ENCODE measurements at regions not wholly inside any gene's neighbourhood (a gene's known extent, or its start where the extent isn't known, plus 50 kb on each side); places are given as distances from the start of the nearest gene placed in this dataset.

DNA sequence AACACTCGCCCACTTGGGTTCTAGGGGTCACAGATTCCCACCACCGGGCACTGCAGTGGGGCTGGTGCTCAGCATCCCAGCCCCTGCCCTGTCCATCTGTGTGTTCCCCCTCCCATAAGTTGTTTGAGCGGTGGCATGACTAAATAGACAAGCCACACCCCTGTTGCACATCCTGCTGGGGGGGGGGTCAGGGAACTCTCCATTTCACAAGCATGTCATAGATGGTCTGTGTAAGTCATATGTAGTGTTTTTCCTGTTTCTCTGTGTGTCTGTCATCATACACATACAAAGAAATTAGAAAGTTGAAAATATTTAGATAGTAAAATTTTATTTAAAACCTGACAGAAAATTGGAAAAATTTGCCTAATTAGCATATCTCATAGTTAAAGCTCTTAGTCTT is 270.2 kb downstream of the IPO8 start:
- no peak for DNase-seq
- no peak overlapping the region for H3K4me3 ChIP-seq
- no peaks in the 10 kb centered on the region for H3K27me3 ChIP-seq (ENCODE audit: low read depth)
- H3K36me3 ChIP-seq: no peaks in the 10 kb centered on the region
- H3K4me1 ChIP-seq: no peaks in the 10 kb centered on the region
- H3K9me3 ChIP-seq (replicated peaks): peaks cover 4% of the 10 kb centered on the region
- intact Hi-C loops (cut with micrococcal nuclease): no loop called here
- H3K27ac ChIP-seq (replicated peaks): no peak overlapping the region
- TF ChIP-seq, protein P1, sequence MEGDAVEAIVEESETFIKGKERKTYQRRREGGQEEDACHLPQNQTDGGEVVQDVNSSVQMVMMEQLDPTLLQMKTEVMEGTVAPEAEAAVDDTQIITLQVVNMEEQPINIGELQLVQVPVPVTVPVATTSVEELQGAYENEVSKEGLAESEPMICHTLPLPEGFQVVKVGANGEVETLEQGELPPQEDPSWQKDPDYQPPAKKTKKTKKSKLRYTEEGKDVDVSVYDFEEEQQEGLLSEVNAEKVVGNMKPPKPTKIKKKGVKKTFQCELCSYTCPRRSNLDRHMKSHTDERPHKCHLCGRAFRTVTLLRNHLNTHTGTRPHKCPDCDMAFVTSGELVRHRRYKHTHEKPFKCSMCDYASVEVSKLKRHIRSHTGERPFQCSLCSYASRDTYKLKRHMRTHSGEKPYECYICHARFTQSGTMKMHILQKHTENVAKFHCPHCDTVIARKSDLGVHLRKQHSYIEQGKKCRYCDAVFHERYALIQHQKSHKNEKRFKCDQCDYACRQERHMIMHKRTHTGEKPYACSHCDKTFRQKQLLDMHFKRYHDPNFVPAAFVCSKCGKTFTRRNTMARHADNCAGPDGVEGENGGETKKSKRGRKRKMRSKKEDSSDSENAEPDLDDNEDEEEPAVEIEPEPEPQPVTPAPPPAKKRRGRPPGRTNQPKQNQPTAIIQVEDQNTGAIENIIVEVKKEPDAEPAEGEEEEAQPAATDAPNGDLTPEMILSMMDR (IDR thresholded peaks at IDR 0.05; ENCODE audit: borderline replicate concordance): no peak

DNA sequence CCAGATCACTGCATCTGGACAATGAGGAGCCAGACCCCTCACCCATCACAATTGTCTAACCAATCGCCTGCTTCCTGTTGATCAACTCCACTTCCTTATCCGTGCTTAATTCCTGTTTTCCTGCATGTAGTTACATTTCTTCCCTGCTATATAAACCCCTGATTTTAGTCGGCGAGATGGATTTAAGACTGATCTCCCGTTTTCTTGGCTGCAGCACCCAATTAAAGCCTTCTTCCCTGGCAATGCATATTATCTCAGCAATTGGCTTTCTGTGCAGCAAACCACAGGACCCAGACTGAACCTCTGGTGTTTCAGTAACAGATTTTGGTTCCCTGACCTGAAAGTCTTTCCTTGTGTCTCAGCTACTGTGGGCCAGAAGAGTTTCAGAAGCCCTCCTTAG is 272.3 kb downstream of the IPO8 start:
- intact Hi-C loops (cut with micrococcal nuclease): no loop called here
- no peak overlapping the region for H3K27ac ChIP-seq (replicated peaks)
- no peaks in the 10 kb centered on the region for H3K4me1 ChIP-seq
- no peaks in the 10 kb centered on the region for H3K27me3 ChIP-seq (ENCODE audit: low read depth)
- no peak for DNase-seq
- TF ChIP-seq, protein P1 (IDR thresholded peaks at IDR 0.05; ENCODE audit: borderline replicate concordance): no peak
- no peak overlapping the region for H3K4me3 ChIP-seq
- no peaks in the 10 kb centered on the region for H3K36me3 ChIP-seq
- H3K9me3 ChIP-seq (replicated peaks): peaks cover 4% of the 10 kb centered on the region

- H3K9me3 ChIP-seq (replicated peaks): peaks cover 4% of the 10 kb centered on the region
- DNase-seq: no peak
- TF ChIP-seq, protein P1 (IDR thresholded peaks at IDR 0.05; ENCODE audit: borderline replicate concordance): no peak
- H3K4me3 ChIP-seq: no peak overlapping the region
- H3K27ac ChIP-seq (replicated peaks): no peak overlapping the region
- no peaks in the 10 kb centered on the region for H3K27me3 ChIP-seq (ENCODE audit: low read depth)
- no peaks in the 10 kb centered on the region for H3K4me1 ChIP-seq
- intact Hi-C loops (cut with micrococcal nuclease): no loop called here
- no peaks in the 10 kb centered on the region for H3K36me3 ChIP-seq
Observed at GRCh38 chr12:30422844-30423243, 272.8 kb downstream of the IPO8 start.

GRCh38 chr12:30420561-30420960 is 275.1 kb downstream of the IPO8 start:
- TF ChIP-seq, protein P1 (IDR thresholded peaks at IDR 0.05; ENCODE audit: borderline replicate concordance): no peak
- Histone ChIP-seq H3K4me3 (no peak overlapping the region), H3K27ac (replicated peaks) (no peak overlapping the region), H3K9me3 (replicated peaks) (peaks cover 3% of the 10 kb centered on the region), H3K27me3 (ENCODE audit: low read depth) (no peaks in the 10 kb centered on the region), H3K4me1 (no peaks in the 10 kb centered on the region), H3K36me3 (no peaks in the 10 kb centered on the region)
- intact Hi-C loops (cut with micrococcal nuclease): no loop called here
- DNase-seq: no peak

- no peak overlapping the region for H3K4me3 ChIP-seq
- no peak overlapping the region for H3K27ac ChIP-seq (replicated peaks)
- no peaks in the 10 kb centered on the region for H3K36me3 ChIP-seq
- intact Hi-C loops (cut with micrococcal nuclease): no loop called here
- no peak for DNase-seq
- TF ChIP-seq, protein P1 (IDR thresholded peaks at IDR 0.05; ENCODE audit: borderline replicate concordance): no peak
- no peaks in the 10 kb centered on the region for H3K27me3 ChIP-seq (ENCODE audit: low read depth)
- H3K9me3 ChIP-seq (replicated peaks): no peaks in the 10 kb centered on the region
- no peaks in the 10 kb centered on the region for H3K4me1 ChIP-seq
Observed at GRCh38 chr12:30417697-30418231, 277.9 kb downstream of the IPO8 start.
